ENCODE measurements at regions not wholly inside any gene's neighbourhood (a gene's known extent, or its start where the extent isn't known, plus 50 kb on each side); places are given as distances from the start of the nearest gene placed in this dataset.

- TF ChIP-seq CTCF (IDR thresholded peaks at IDR 0.05) = no peak
- no peak for TF ChIP-seq ZFX (IDR thresholded peaks at IDR 0.05; ENCODE audit: borderline replicate concordance)
These were observed 203.1 kb downstream of the FNDC1 start for GRCh38 chr6:159372333-159372732.

All from 22Rv1 (cell line).